Suprapubic skin (tissue), 4 donors: ENCODE measurements at regions not wholly inside any gene's neighbourhood (a gene's known extent, or its start where the extent isn't known, plus 50 kb on each side); places are given as distances from the start of the nearest gene placed in this dataset.

Experiments used
- CTCF ChIP-seq, 2 donors: fragments of 200-600 bp in 1 of 2; fragments of 450-650 bp in 1 of 2; sonication (generic) in 1 of 2; IDR thresholded peaks; one replicate each; pipeline ENCODE4 v1.5.1; 2016 to 2019; ENCODE audit warnings: antibody characterized with exemption in 2 of 2, mild to moderate bottlenecking in 1 of 2, moderate library complexity in 1 of 2
- EP300 ChIP-seq: sonication (generic); formaldehyde crosslinking; IDR thresholded peaks from one replicate; pipeline ENCODE4 v1.6.1; 2017; ENCODE audit warnings: antibody characterized with exemption
- POLR2A ChIP-seq, 2 donors: fragments of 450-650 bp; IDR thresholded peaks; one replicate each; pipeline ENCODE4 v1.6.1; 2017; ENCODE audit warnings: antibody characterized with exemption in 2 of 2, mild to moderate bottlenecking in 2 of 2, moderate library complexity in 2 of 2
- POLR2AphosphoS5 ChIP-seq, 3 donors: sonication (generic); formaldehyde crosslinking; IDR thresholded peaks; one replicate each; pipeline ENCODE4 v1.6.1; 2017; ENCODE audit warnings: antibody characterized with exemption in 3 of 3

- TF ChIP-seq CTCF (IDR thresholded peaks at IDR 0.05), result no peak
- no peak for TF ChIP-seq POLR2AphosphoS5 (IDR thresholded peaks at IDR 0.05)
- TF ChIP-seq POLR2A (IDR thresholded peaks at IDR 0.05), result no peak
- no peak for TF ChIP-seq EP300
Measured at GRCh38 chr2:228474466-228474865, 293.0 kb upstream of the SPHKAP start.
